HEK293T (cell line): ENCODE measurements at regions not wholly inside any gene's neighbourhood (a gene's known extent, or its start where the extent isn't known, plus 50 kb on each side); places are given as distances from the start of the nearest gene placed in this dataset.

ENCODE experiments used
- ARNT ChIP-seq: fragments of 450-650 bp; IDR thresholded peaks from 2 replicates; pipeline ENCODE4 v1.6.1; 2017; ENCODE audit warnings: mild to moderate bottlenecking
- BHLHE40 ChIP-seq: fragments of 450-650 bp; IDR thresholded peaks from 2 replicates; pipeline ENCODE4 v1.6.1; 2016; ENCODE audit warnings: mild to moderate bottlenecking, moderate library complexity, borderline replicate concordance
- CTBP1 ChIP-seq: fragments of 450-650 bp; IDR thresholded peaks from 2 replicates; pipeline ENCODE4 v1.6.1; 2016; ENCODE audit warnings: borderline replicate concordance
- ELF4 ChIP-seq: fragments of 450-650 bp; IDR thresholded peaks from 2 replicates; pipeline ENCODE4 v1.6.1; 2017; ENCODE audit warnings: antibody characterized with exemption
- FOXA1 ChIP-seq: fragments of 450-650 bp; IDR thresholded peaks from 2 replicates; pipeline ENCODE4 v1.6.1; 2016; ENCODE audit warnings: mild to moderate bottlenecking
- FOXK2 ChIP-seq: fragments of 450-650 bp; IDR thresholded peaks from 2 replicates; pipeline ENCODE4 v1.6.1; 2016; ENCODE audit warnings: mild to moderate bottlenecking
- FOXM1 ChIP-seq: fragments of 450-650 bp; IDR thresholded peaks from 2 replicates; pipeline ENCODE4 v1.6.1; 2017; ENCODE audit warnings: mild to moderate bottlenecking, borderline replicate concordance
- HDGF ChIP-seq: fragments of 450-650 bp; IDR thresholded peaks from 2 replicates; pipeline ENCODE4 v1.6.1; 2017; ENCODE audit warnings: antibody characterized with exemption, borderline replicate concordance
- NFRKB ChIP-seq: fragments of 450-650 bp; IDR thresholded peaks from 2 replicates; pipeline ENCODE4 v1.6.1; 2016; ENCODE audit warnings: mild to moderate bottlenecking, moderate library complexity
- SP1 ChIP-seq: fragments of 450-650 bp; IDR thresholded peaks from 2 replicates; pipeline ENCODE4 v1.6.1; 2017
- SUZ12 ChIP-seq: fragments of 450-650 bp; IDR thresholded peaks from 2 replicates; pipeline ENCODE4 v1.6.1; 2016; ENCODE audit warnings: mild to moderate bottlenecking
- TARDBP ChIP-seq: fragments of 450-650 bp; IDR thresholded peaks from 2 replicates; pipeline ENCODE4 v1.6.1; 2016
- ZNF384 ChIP-seq: fragments of 450-650 bp; IDR thresholded peaks from 2 replicates; pipeline ENCODE4 v1.6.1; 2016

GRCh38 chr12:118537481-118537917 is 161.1 kb downstream of the SUDS3 start:
- TF ChIP-seq SP1 (no peak), TARDBP (no peak), FOXA1 (no peak), CTBP1 (no peak), BHLHE40 (no peak), HDGF (no peak), SUZ12 (no peak), ELF4 (no peak), ZNF384 (no peak), FOXK2 (no peak), NFRKB (no peak), FOXM1 (no peak), ARNT (no peak)
